ENCODE measurements at regions not wholly inside any gene's neighbourhood (a gene's known extent, or its start where the extent isn't known, plus 50 kb on each side); places are given as distances from the start of the nearest gene placed in this dataset.

DNA sequence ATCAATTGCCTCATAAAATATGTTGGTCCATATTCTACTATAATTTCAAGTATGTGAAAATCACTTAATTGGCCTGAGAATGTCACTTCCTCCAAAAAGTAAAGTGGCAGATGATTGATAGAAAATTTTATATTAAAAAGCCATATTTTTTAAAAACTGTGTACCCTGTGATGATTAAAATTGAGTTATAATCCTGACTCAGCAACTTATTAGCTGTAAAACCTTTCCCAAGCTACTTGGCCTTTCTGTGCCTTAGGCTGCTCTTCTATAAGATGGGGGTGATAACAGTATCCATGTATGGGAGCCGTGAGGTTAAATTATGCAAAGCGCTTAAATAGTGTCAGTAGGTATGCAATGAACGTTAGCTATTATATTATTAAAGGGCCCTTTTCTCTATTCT is 524.4 kb downstream of the TFAP2A start:
- Histone ChIP-seq H3K36me3 (ENCODE audit: control insufficient read depth in 1 of 2, insufficient read depth in 2 of 2, low read length in 2 of 2) (no peaks in the 10 kb centered on the region), H3K27me3 (ENCODE audit: insufficient read depth, low read length) (no peaks in the 10 kb centered on the region), H3K4me1 (ENCODE audit: control insufficient read depth in 1 of 2, insufficient read depth in 2 of 2, low read length in 2 of 2) (no peaks in the 10 kb centered on the region), H3K9me2 (ENCODE audit: insufficient read depth) (no peaks in the 10 kb centered on the region), H3K4me3 (replicated peaks in 1 of 2; ENCODE audit: low read depth in 1 of 2, low read length in 2 of 2) (no peak overlapping the region), H3K27ac (ENCODE audit: low read depth, low read length) (no peak overlapping the region), H3K9me3 (ENCODE audit: control insufficient read depth in 1 of 2, insufficient read depth in 1 of 2, low read depth in 1 of 2, low read length in 2 of 2) (no peaks in the 10 kb centered on the region), H3K79me2 (ENCODE audit: insufficient read depth, low read length) (no peaks in the 10 kb centered on the region), H3K9ac (ENCODE audit: low read length) (no peak overlapping the region), H2AFZ (ENCODE audit: low read depth, low read length, poor library complexity, severe bottlenecking) (no peak overlapping the region), H4K20me1 (ENCODE audit: insufficient read depth) (no peaks in the 10 kb centered on the region; the same call in 1 of the 2 replicates), H3K4me2 (ENCODE audit: low read length) (no peak overlapping the region)
- TF ChIP-seq FOSL1 (IDR thresholded peaks at IDR 0.05; ENCODE audit: low read depth) (no peak), CEBPB (IDR thresholded peaks at IDR 0.05; ENCODE audit: low read depth) (no peak), TCF7L2 (IDR thresholded peaks at IDR 0.05; ENCODE audit: borderline replicate concordance, extremely low read depth, insufficient read depth, insufficient read length) (no peak), YY1 (IDR thresholded peaks at IDR 0.05; ENCODE audit: extremely low read depth, insufficient replicate concordance, low read depth, low read length) (no peak), ATF3 (IDR thresholded peaks at IDR 0.05) (no peak), ZFX (IDR thresholded peaks at IDR 0.05) (no peak), SIN3A (IDR thresholded peaks at IDR 0.05; ENCODE audit: low read depth) (no peak), ZNF274 (IDR thresholded peaks at IDR 0.05; ENCODE audit: low read depth, low read length) (no peak), RAD21 (IDR thresholded peaks at IDR 0.05; ENCODE audit: low read depth) (no peak), ELF1 (IDR thresholded peaks at IDR 0.05; ENCODE audit: borderline replicate concordance, low read depth) (no peak), POLR2AphosphoS5 (IDR thresholded peaks at IDR 0.05; ENCODE audit: low read depth, low read length) (no peak), EZH2 (IDR thresholded peaks at IDR 0.05) (no peak), EZH2phosphoT487 (IDR thresholded peaks at IDR 0.05; ENCODE audit: borderline replicate concordance) (no peak)
- TF ChIP-seq, protein P1, sequence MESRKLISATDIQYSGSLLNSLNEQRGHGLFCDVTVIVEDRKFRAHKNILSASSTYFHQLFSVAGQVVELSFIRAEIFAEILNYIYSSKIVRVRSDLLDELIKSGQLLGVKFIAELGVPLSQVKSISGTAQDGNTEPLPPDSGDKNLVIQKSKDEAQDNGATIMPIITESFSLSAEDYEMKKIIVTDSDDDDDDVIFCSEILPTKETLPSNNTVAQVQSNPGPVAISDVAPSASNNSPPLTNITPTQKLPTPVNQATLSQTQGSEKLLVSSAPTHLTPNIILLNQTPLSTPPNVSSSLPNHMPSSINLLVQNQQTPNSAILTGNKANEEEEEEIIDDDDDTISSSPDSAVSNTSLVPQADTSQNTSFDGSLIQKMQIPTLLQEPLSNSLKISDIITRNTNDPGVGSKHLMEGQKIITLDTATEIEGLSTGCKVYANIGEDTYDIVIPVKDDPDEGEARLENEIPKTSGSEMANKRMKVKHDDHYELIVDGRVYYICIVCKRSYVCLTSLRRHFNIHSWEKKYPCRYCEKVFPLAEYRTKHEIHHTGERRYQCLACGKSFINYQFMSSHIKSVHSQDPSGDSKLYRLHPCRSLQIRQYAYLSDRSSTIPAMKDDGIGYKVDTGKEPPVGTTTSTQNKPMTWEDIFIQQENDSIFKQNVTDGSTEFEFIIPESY (IDR thresholded peaks at IDR 0.05; ENCODE audit: extremely low read depth, insufficient replicate concordance, low read length): no peak
- POLR2A ChIA-PET: no interaction called here
- BruUV-seq (replicated peaks): no TSS peak
- RAD21 ChIA-PET (ENCODE audit: low non-redundant PET in 1 of 2, low total read pairs in 2 of 2, uncharacterized antibody in 2 of 2, unreplicated experiment in 2 of 2): no interaction called here
- no peak for DNase-seq (ENCODE audit: low read depth, low spot score)
- CTCF ChIA-PET: no interaction called here
- no peak for ATAC-seq
- intact Hi-C loops (cut with micrococcal nuclease): no loop called here
